Esophagus squamous epithelium (tissue), 5 donors: ENCODE measurements at regions not wholly inside any gene's neighbourhood (a gene's known extent, or its start where the extent isn't known, plus 50 kb on each side); places are given as distances from the start of the nearest gene placed in this dataset.

Experiments
- DNase-seq: peaks from one replicate; lab custom pipeline; 2025; lab: John Stamatoyannopoulos, UW
- H3K27ac ChIP-seq, 4 donors: fragments of 200-600 bp; sonication (generic); one replicate each; pipeline ENCODE4 v1.5.1; 2016 to 2019; ENCODE audit warnings: mild to moderate bottlenecking in 1 of 4
- H3K27me3 ChIP-seq, 4 donors: fragments of 200-600 bp; sonication (generic); 1 replicate in 3 of 4; 2 replicates in 1 of 4; pipeline versions ENCODE4 v1.5.1 to v1.6.0; 2017 to 2021; ENCODE audit warnings: antibody characterized with exemption in 1 of 4
- H3K36me3 ChIP-seq, 3 donors: fragments of 200-600 bp; sonication (generic); one replicate each; pipeline ENCODE4 v1.5.1; 2016 to 2019
- H3K4me1 ChIP-seq, 3 donors: fragments of 200-600 bp; sonication (generic); one replicate each; pipeline ENCODE4 v1.5.1; 2017 to 2019
- H3K4me3 ChIP-seq, 4 donors: fragments of 200-600 bp; sonication (generic); 1 replicate in 3 of 4; 2 replicates in 1 of 4; pipeline ENCODE4 v1.5.1; 2016 to 2019; ENCODE audit warnings: mild to moderate bottlenecking in 2 of 4, moderate library complexity in 1 of 4
- H3K9me3 ChIP-seq, 3 donors: fragments of 200-600 bp; sonication (generic); one replicate each; pipeline ENCODE4 v1.5.1; 2016 to 2019
- POLR2A ChIP-seq, 4 donors: fragments of 450-650 bp; IDR thresholded peaks; one replicate each; pipeline ENCODE4 v1.6.1; 2017; ENCODE audit warnings: antibody characterized with exemption in 4 of 4, mild to moderate bottlenecking in 4 of 4, moderate library complexity in 3 of 4
- WGBS, 2 donors: methylation state at CpG; one replicate each; pipeline ENCODE4 v1.1.5; 2018; 5-methylcytosine and 5-hydroxymethylcytosine counted together
- intact Hi-C: fragments of 100-400 bp; cut with DNase I; formaldehyde crosslinking; loops from one replicate; pipeline ENCODE4 v1.15.0; 2022
- TF ChIP-seq, protein P1 (sequence below), 6 experiments: fragments of 450-650 bp in 4 of 6; fragments of 200-600 bp in 2 of 6; sonication (generic) in 2 of 6; IDR thresholded peaks; one replicate each; pipeline ENCODE4 v1.5.1; 2016 to 2019; ENCODE audit warnings: antibody characterized with exemption in 6 of 6, mild to moderate bottlenecking in 4 of 6, moderate library complexity in 4 of 6
- donor health status: DM: yes; HTN: yes; CAD: no.

DNA sequence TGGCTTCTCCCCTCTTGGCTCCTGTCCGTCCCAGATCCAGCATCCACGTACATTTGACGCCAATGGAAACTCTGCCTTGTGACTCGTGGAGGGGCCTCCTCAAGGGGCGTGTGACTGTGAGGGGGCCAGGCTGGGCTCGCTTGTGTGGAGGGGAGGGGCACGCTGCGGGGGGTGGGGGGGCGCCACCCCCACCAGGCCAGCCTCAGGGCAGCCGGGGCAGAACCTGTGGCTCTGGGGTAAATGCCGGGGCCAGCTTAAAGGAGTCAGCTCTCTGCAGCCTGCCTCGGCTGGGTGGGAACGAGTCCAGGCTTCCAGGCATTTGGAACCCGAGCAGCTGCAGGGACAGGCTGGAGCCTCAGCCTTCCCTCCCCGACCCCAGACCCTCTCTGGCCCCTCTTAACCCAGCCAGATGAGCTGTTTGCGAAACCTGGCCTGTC, 94.1 kb downstream of the SIK1 start:
- WGBS, 2 donors, result 23% methylated on average over 6 of the region's 16 CpGs; no CpG with 5 or more reads in 1 of the 2 donors

DNA sequence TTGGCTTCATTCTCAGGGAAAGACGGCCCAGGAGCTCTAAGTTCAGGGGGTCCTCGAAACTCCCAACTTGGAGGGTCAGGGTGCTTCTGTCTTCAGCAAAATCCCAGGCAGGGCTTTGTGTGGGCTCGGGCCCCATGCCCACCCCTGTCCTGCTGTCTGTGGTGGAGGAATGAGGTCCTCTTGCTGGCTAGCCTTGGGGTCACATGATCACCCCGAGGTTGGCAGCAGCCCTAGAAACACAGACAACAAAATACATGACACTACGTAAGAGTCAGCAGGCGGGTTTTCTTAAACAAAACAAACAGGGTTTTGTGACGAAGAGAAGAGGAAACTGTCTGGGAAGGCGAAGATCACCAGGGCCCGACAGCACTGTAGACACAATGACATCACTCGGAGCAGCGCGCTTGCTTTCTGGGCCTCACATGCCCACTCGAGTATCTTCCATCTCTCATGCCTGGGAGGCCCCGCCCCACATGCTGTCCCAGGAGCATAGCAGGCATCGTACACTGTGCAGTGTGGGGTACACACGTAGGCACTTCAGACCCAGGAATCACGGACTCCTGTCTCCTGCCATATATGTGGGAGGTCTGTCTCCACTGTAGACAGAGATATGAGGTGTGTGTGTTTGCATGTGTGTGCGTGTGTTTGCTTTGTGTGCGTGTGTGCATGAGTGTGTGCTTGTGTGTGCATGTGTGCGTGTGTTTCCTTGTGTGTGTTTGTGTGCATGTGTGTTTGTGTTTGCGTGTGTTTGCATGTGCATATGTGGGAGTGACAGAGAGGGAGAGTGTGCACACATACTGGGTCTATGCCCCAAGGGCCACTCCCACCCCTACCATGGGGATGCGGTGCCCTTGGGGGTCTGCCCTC, 94.7 kb downstream of the SIK1 start:
- DNase-seq, result no peak
- 47 to 69% methylated on average over 12 to 17 of the region's 22 CpGs for WGBS, 2 donors
- peak overlapping the region in 1 of 4 donors; percentile 60 for H3K27ac ChIP-seq

More for the DNA sequence above, 94.1 kb downstream of the SIK1 start:
- Histone ChIP-seq H3K27me3 (peaks cover 0 to 8% (median 0%) of the 10 kb centered on the region in 4 donors), H3K4me1 (peaks cover 11 to 24% (median 17%) of the 10 kb centered on the region in 3 donors), H3K27ac (peak overlapping the region; percentile 19 to 60 (median 48)), H3K36me3 (no peaks in the 10 kb centered on the region), H3K9me3 (no peaks in the 10 kb centered on the region), H3K4me3 (peak overlapping the region in 2 of 4 donors; percentile 6 to 37)
- intact Hi-C loops, result no loop called here
- TF ChIP-seq, protein P1, sequence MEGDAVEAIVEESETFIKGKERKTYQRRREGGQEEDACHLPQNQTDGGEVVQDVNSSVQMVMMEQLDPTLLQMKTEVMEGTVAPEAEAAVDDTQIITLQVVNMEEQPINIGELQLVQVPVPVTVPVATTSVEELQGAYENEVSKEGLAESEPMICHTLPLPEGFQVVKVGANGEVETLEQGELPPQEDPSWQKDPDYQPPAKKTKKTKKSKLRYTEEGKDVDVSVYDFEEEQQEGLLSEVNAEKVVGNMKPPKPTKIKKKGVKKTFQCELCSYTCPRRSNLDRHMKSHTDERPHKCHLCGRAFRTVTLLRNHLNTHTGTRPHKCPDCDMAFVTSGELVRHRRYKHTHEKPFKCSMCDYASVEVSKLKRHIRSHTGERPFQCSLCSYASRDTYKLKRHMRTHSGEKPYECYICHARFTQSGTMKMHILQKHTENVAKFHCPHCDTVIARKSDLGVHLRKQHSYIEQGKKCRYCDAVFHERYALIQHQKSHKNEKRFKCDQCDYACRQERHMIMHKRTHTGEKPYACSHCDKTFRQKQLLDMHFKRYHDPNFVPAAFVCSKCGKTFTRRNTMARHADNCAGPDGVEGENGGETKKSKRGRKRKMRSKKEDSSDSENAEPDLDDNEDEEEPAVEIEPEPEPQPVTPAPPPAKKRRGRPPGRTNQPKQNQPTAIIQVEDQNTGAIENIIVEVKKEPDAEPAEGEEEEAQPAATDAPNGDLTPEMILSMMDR (IDR thresholded peaks at IDR 0.05), result no peak
- no peak for TF ChIP-seq POLR2A (IDR thresholded peaks at IDR 0.05)
- no peak for DNase-seq

DNA sequence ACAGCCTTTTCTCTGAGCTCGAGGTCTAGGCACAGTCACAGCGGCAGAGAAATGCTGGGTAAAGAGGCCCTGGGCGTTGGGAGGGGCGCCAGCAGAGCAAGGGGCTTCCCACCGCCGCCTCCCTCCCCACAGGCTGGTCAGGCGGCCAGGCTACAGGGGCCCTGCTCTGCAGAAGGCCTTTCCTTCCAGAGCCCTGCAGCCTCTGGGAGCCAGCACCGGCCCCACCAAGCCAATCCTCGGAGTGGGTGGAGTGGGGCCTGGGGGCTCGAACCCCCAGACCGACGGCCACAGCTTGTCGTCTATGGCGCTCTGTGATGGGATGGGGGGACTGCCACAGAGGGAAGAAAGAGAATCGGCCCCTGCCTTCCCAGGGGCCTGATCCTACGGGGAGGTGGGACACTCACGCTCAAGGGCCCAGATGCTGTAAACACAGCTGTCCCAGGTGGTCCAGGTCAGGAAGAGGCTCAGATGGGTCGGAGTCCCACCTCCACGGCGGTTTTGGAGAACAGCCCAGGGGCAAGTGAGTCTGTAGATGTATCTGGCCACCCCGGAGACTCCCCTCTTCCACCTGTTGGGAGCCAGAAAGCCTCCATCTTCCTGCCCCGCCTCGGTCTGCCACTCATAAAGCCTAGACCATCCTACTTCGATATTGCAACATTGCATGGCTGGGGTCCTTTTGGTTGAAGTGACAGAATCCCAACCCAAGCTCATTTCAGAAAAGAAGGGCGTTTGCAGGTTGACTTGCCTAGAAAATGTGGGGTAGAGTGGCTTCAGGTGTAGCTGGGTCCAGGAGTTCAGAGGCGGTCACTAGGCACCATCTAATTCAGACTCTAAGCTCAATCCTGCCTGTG, 95.6 kb downstream of the SIK1 start:
- no peaks in the 10 kb centered on the region for H3K36me3 ChIP-seq
- DNase-seq, result no peak
- peaks cover 11 to 24% (median 17%) of the 10 kb centered on the region in 3 donors for H3K4me1 ChIP-seq
- H3K4me3 ChIP-seq, result no peak overlapping the region
- H3K27me3 ChIP-seq, result peaks cover 0 to 11% (median 0%) of the 10 kb centered on the region in 4 donors
- no peak overlapping the region for H3K27ac ChIP-seq
- 76 to 96% methylated on average over 4 to 8 of the region's 26 CpGs for WGBS, 2 donors
- H3K9me3 ChIP-seq, result no peaks in the 10 kb centered on the region
- intact Hi-C loops, result no loop called here
- TF ChIP-seq, protein P1 (IDR thresholded peaks at IDR 0.05), result no peak

More for the DNA sequence above, 94.7 kb downstream of the SIK1 start:
- H3K4me1 ChIP-seq, result peaks cover 11 to 24% (median 17%) of the 10 kb centered on the region in 3 donors
- H3K27me3 ChIP-seq, result peaks cover 0 to 8% (median 0%) of the 10 kb centered on the region in 4 donors
- no peaks in the 10 kb centered on the region for H3K36me3 ChIP-seq
- H3K4me3 ChIP-seq, result no peak overlapping the region
- TF ChIP-seq, protein P1 (IDR thresholded peaks at IDR 0.05), result no peak
- TF ChIP-seq POLR2A (IDR thresholded peaks at IDR 0.05), result no peak
- intact Hi-C loops, result no loop called here
- H3K9me3 ChIP-seq, result no peaks in the 10 kb centered on the region

- WGBS, 2 donors, result 76 to 82% methylated on average over 8 to 11 of the region's 15 CpGs
- Histone ChIP-seq H3K4me3 (no peak overlapping the region), H3K27me3 (peaks cover 0 to 11% (median 0%) of the 10 kb centered on the region in 4 donors), H3K9me3 (no peaks in the 10 kb centered on the region), H3K27ac (no peak overlapping the region), H3K36me3 (no peaks in the 10 kb centered on the region), H3K4me1 (peaks cover 11 to 24% (median 17%) of the 10 kb centered on the region in 3 donors)
- intact Hi-C loops, result no loop called here
- DNase-seq, result no peak
- TF ChIP-seq, protein P1 (IDR thresholded peaks at IDR 0.05), result no peak
- TF ChIP-seq POLR2A (IDR thresholded peaks at IDR 0.05), result no peak
These were observed 96.5 kb downstream of the SIK1 start for GRCh38 chr21:43330306-43330881.
